Kasumi-1 (cell line): ENCODE measurements at regions not wholly inside any gene's neighbourhood (a gene's known extent, or its start where the extent isn't known, plus 50 kb on each side); places are given as distances from the start of the nearest gene placed in this dataset.
"Not testable (repeated sequence)": the region's sequence is repeated elsewhere in the genome, so short reads cannot be mapped to it uniquely, and the experiment has no call there.

Experiments
- DNase-seq, 2 experiments: peaks; one replicate each; lab custom pipeline; 2025; lab: John Stamatoyannopoulos, UW

DNA sequence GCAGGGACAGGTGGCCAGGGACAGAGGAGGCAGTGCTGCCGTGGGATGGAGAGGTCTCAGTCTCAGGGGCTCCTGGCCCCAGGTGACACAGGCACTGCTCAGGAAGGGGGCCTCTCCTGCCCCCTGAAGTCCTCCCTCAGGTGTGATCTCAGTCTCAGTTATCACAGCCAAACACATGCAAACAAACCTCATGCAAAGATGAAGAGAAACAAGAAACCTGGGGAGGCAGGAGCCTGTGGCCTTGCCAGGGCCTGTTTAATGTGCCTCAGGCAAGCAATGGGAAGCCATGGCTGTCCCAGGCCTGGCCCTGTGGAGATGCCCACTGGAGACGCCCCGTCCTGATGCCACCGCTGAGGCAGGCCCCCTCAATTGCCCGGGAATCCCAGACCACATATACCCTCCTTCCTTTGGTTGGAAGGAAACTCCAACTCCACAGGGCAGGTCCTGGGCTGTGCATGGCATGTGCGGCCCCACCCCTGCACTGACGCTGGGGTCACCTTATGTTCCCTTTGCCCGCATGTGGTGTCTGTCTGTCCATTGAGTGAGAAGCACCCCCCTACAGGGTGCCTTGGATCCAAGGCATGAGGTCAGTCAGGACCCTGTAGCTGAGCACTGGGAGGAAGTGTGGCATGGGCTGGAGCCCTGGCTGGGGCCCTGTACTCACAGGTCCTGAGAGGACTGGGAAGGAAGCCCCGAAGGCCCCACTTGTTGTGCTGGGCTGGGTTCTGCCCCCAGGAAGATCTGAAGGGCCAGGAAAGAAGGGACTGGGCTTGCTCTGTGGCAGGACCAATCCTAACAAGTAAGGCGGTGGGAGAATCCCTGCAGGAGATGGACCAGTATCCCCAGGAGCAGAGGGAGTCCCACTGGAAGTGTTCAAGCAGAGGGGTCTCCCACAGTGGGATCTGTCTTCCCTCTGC is 68.8 kb upstream of the RAB6C start:
- no peak for DNase-seq

DNA sequence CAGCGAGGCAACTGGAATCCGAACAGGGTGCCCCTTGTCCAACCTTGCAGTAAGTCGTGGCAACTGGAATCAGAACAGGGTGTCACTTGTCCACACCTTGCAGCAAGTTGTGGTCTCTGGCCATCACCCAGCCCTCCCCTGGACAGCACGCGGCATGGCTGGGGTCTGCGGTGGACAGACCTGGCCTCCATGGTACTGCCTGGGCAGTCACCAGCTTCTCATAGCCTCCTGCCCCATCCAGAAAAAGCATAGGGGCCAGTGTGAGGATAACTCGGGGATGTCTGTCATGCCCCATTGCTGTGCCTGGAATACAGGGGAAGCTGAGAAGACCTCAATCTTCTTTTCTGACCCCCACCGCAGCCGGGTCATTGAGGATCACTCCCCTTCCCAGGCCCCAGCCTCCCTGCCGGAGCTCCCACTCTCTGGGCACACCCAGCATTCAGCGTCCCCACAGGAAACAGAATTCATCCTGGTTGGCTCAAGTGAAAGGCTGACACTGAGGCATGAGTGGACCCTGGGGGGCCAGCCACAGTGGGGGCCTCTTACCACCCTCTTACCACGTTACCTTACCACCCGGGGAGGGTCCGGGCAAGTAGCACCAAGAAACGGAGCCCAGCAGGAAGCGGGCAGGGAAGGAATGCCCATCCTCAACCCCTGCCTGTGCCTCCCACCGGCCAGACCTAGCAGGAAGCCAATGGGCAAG is 68.0 kb upstream of the RAB6C start:
- no peak for DNase-seq

DNA sequence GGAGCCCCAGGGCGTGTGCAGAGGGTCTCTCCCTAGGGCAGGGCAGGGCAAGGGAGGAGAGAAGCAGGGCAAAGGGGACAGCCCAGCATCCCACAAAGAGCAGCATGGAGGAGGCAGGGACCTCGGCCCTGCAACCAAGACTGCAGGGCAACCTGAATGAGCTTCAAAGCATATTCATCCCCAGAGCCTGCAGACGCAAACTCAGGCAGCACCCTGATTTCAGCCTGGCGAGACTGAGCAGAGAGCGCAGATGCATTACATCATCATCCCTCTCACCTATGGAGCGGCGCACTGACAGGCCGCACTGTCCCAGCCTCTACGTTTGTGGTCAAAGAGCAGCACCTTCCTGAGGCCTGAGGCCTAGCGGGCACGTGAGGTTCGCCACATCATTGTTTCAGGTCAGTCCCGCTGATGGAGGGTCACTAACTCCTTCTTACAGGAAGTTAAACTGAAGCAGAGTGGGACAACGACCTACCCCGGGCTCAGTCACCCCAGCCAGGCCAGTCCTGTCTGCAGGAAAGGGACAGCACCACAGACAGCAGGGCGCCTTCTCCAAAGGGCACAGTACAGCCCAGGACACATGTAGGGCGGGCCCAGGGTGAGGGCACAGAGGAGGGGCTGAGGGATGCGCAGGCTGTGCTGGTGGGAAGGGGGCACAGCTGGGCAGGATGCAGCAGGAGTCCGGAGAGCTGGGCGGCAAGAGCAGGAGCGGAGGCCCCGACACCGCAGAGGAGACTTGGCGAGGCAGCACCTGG is 67.2 kb upstream of the RAB6C start:
- no peak for DNase-seq

DNA sequence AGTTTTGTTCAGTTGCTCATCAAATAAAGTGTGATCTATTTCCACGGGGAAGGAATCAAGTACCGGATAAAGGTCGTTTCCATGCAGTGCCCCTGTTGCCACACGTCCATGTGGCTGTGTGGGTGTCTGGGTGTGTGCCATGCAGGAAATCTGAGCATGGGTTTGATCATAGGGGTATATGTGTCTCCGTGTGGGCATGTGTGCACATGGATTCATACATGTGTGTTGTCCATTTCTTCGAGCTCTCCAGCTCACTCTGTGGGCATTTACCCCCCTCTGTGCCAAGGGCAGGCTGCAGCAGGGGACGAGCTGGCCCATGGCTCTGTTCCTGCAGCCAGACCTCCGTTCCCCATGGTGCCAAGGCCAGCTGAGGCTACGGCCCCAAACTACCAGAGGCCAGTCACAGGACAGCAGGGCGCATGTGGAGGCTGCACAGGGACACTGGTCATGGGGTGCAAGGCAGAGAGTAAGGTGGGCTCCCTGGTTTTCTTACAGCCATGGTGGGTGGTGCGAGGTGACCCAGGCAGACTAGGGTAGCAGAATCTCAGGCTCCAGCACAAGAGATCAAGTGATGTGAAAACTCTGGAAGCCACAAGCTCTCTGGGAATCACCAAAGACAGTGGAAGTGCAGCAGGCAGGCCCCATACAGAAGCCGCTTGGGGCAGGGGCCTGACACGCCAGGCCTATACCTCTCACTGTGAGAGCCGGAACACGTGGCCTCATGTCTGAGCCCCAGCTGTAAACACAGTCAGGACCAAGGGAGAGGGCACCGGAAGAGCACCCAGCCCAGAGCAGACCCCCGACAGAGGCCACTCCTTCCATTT is 66.4 kb upstream of the RAB6C start:
- no peak for DNase-seq

DNA sequence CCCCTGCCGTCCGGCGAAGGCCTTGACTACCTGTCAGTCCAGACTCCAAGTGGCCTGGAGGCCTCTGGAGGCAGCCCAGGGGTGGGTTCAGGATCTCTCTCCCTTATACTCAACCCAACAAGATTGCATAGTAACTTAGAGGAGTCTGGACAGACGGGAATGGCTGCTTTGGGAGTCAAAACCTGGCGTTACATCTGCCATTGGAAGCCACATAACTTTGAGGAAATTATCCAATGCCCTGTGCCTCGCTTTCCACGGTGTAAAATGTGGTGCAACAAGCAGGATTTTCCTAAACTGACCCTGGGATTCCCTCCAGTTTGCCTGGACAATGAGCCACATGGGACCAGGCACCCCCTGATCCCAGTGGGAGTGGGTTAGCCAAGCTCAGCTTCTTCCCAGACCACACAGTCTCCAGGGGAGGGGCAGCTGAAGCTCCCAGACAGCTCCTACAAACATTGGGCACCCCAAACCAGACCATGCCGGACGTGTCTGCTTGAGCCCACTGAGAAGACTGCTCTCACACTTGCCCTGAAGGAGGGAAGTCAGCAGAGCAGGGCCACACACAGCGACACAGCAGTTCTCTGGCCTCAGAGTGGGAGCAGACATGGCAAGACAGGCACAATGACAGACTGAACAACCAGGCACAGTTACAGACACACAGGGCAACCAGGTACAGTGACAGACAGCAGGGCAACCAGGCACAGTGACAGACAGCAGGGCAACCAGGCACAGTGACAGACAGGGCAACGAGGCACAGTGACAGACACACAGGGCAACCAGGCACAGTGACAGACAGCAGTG is 65.6 kb upstream of the RAB6C start:
- DNase-seq = no peak

DNA sequence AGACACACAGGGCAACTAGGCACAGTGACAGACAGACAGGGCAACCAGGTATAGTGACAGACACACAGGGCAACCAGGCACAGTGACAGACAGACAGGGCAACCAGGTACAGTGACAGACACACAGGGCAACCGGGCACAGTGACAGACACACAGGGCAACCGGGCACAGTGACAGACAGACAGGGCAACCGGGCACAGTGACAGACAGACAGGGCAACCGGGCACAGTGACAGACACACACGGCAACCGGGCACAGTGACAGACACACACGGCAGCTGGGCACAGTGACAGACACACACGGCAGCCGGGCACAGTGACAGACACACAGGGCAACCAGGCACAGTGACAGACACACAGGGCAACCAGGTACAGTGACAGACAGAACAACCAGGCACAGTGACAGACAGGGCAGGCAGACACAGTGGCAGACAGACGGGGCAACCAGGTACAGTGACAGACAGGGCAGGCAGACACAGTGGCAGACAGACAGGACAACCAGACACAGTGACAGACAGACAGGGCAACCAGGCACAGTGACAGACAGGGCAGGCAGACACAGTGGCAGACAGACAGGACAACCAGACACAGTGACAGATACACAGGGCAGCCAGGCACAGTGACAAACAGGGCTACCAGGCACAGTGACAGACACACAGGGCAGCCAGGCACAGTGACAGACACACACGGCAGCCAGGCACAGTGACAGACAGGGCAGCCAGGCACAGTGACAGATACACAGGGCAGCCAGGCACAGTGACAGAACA is 64.7 kb upstream of the RAB6C start:
- no peak for DNase-seq

DNA sequence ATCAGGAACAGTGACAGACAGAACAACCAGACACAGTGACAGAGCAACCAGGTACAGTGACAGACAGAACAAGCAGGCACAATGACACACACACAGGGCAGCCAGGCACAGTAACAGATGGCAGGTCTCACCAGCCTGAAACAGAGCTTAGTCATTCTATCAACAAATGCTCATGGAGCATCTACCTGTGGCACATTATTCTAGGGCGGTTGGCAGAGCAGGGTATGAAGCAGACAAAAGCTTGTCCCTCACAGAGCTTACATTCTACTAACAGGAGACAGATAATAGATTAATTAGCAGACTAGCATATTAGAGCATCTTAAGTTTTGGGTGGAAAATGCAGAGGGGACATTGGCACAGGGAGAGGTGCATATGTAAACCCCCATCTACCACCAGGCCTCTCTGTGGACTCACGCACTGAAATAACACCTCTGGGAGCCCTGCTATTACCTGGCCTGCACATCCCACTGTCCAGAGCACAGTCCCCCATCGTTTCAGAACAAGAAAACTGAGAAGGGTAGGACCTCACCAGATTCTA is 64.1 kb upstream of the RAB6C start:
- no peak for DNase-seq

DNA sequence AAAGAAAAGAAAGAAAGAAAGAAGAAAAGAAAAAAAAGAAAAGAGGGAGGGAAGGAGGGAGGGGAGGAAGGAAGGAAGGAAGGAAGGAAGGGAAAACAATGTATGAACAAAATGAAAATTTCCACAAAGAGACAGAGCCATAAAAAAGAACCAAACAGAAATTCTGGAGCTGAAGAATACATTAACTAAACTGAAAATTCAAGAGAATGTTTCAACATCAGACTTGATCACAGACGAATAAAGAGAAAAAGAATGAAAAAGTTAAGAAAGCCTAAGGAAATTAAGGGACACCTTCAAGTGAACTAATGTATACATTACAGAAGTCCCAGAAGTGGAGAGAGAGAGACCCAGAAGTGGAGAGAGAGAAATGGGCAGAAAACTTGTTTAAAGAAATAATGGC is 60.9 kb upstream of the RAB6C start:
- no peak for DNase-seq

DNA sequence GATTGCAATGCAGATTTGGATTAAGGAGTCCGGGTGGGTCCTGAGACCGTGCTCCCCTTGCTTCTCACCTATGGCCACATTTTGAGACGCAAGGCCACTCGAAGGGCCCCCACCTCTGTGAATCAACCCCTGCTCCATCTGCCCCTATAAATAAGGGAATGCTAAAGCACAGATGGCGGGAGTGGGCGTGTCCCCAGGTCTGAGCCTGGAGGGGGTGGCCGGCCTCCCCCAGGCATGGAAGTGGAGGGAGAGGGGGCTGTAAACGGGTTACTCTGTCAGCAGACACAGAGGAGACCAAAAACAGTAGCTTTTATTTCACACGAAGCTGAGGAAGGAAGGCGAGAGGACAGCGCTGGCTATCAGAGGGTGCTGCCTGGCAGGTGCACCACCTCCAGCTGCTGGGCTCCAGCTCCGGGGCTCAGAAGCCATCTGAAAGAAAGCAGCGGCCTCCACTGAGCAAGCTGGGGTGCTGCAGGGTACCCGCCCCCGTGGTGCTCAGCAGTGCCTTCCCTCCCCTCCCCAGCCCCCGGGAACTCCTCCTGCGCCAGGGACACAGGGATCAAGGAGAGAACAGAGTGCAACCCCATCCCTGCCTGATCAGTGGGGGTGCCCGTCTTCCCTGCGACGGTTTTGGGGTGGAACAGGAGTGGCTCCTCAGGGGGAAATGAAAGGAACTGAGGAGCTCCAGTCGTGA is 56.7 kb upstream of the RAB6C start:
- peak in 1 of 2 experiments; percentile 18 for DNase-seq

DNA sequence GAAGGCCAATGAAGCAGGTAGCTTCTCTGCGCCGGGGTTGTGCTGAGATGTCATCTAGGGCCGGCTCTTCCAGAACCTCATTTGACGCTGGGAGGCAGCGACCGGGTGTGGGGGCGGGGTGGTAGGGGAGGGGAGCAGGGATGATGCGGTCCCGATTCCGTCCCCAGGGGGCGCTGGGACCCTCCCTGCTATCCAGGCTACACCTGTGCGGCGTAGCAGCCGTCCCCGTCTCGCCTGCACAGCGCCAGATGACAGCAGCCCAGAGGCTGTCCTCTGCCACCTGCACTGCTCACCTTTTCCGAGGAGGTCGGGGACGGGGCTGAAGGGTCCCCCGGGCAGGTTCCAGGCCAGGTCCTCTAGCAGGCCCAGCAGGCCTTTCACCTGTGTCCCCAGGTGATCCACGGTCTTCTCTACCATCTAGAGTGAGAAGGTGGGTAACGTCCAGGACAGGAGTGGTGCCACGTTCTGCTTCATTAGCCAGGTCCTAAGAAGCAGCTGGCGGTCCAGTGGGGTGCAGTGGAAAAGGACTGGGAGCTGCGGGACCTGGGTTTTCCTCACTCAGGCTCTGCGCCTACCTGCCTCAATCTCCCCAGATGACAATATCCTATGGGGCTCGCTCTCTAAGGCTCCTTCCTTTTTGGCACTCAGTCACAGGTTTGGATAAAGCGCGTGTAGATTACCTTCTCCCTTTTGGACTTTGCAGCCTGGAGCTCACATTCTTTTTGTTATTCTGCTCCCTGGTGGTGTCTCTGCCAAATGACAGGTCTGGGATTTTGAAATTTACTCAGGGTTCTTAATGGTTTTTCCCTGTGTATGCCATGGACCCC is 56.0 kb upstream of the RAB6C start:
- peak; percentile 65 to 69 for DNase-seq

DNA sequence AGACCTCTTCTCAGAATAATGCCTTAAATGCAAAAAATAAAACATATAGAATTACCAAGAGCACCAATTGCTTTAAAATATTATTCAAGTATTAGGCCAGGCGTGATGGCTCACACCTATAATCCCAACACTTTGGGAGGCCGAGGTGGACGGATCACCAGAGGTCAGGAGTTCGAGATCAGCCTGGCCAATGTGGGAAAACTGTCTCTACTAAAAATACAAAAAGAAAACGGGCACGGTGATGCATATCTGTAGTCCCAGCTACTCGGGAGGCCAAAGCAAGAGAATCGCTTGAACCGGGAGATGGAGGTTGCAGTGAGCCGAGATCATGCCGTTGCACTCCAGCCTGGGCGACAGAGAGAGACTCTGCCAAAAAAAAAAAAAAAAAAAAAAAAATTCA is 55.4 kb upstream of the RAB6C start:
- not testable (repeated sequence) for DNase-seq

DNA sequence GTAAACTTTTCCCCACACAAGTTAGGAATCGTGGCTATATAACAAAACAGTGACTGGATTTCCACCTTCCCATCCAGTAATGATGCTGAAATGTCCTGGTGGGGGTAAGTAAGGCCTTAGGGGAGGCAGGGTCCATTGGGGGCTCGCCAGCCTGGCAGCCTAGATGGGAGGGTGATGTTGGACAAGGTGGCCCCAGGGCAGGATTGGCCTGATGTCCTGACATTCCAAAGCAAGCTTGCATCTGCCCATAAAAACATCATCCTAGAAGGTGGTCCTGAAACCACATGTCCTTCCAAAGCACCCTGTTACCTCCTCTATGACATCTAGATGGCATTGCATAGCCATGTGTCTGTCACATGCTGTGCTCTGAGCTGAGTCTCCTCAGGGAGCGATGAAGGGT is 54.1 kb upstream of the RAB6C start:
- DNase-seq = no peak

DNA sequence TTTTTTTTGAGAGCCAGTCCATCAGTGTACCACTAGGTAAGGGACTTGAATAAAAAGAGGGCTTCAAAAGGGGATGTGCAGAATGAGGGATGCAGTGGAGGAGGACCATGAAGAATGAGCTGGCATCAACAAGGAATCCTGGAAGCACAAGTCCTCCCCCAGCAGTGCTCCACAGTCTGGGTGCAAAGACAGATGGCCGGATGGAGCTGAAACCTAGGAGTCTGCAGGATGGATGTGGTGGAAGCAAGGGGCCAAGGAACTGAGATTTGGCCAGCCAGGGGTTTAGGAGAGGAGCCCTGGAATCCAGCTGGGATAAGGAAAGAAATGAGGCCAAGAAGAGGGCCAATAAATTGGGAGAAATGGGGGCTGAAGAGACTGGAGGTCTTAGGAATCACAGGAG is 51.8 kb upstream of the RAB6C start:
- DNase-seq = no peak

DNA sequence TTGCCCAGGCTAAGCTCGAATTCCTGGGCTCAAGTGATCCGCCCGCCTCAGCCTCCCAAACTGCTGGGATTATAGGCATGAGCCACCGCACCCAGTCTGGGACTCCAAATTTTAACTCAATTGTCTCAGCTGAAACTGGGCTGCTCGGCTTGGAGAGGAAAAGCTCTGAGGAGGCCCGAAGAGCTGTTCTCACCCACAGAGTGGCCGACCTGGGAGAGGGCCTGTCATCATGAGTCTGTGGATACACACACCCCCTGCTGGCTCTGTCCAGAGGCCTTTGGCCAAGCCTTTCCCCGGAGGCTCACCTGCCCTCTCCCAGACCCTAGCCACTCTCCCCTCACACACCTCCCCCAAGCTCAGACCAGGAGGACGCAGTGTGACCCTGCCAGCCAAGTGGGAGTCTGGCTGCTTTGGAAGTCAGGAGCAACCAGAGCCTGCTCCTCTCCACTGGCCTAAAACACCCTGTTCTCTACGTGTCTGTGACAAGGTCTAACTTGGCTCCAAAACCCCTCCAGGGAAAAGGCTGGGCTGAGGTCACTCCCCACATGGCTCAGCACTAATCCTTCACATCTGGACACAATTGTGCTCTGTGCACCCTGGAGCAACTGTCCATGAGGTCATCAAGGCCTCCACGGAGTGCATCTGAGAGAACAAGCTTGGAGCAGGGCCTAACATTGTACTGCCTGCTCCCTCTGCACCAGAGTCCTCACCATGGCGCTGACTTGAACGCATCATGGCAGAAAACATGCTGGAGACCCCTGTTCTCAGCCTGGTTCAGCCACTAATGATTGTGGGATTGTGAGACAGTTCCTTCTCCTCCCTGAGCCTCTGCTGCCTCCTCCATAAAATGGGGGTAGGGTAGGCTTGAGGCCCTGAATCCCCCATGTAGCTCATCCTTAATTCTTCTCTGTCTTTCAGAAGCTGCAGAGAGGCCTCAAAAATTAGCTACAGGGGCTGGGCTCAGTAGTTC is 49.9 kb upstream of the RAB6C start:
- DNase-seq = no peak
